CD14-positive monocyte (primary cell): ENCODE measurements at regions not wholly inside any gene's neighbourhood (a gene's known extent, or its start where the extent isn't known, plus 50 kb on each side); places are given as distances from the start of the nearest gene placed in this dataset.

ENCODE experiments used
- DNase-seq, 3 donors: peaks; one replicate each; pipeline ENCODE4 v3.0.0-alpha.2; 2011 to 2022
- H2AFZ ChIP-seq: 2 replicates; pipeline ENCODE4 v1.6.0; 2012; ENCODE audit warnings: mild to moderate bottlenecking, low read depth, low read length, inconsistent platforms; ENCODE audit not compliant: insufficient read depth, poor library complexity, severe bottlenecking
- H3K27ac ChIP-seq, 2 donors: 1 replicate in 1 of 2; 2 replicates in 1 of 2; pipeline ENCODE4 v1.5.1; 2012 to 2013; ENCODE audit warnings: low read length in 2 of 2, control low read depth in 1 of 2, inconsistent platforms in 1 of 2, low read depth in 1 of 2, mild to moderate bottlenecking in 1 of 2
- H3K27me3 ChIP-seq, 2 donors: one replicate each; pipeline versions ENCODE4 v1.6.0 to v1.6.1; 2011 to 2013; ENCODE audit warnings: low read length in 2 of 2; ENCODE audit not compliant: control insufficient read depth in 2 of 2, insufficient read depth in 2 of 2
- H3K36me3 ChIP-seq, 2 donors: replicated peaks in 1 of 2; 1 replicate in 1 of 2; 2 replicates in 1 of 2; pipeline versions ENCODE4 v1.5.1 to v1.6.1; 2012 to 2013; ENCODE audit warnings: low read length in 2 of 2, control low read depth in 1 of 2, inconsistent platforms in 1 of 2, mild to moderate bottlenecking in 1 of 2; ENCODE audit not compliant: insufficient read depth in 2 of 2, control insufficient read depth in 1 of 2
- H3K4me1 ChIP-seq, 2 donors: 1 replicate in 1 of 2; 2 replicates in 1 of 2; pipeline versions ENCODE4 v1.5.1 to v1.6.1; 2012 to 2013; ENCODE audit warnings: low read length in 2 of 2, control low read depth in 1 of 2, inconsistent platforms in 1 of 2, mild to moderate bottlenecking in 1 of 2, moderate library complexity in 1 of 2; ENCODE audit not compliant: insufficient read depth in 2 of 2, control insufficient read depth in 1 of 2
- H3K4me2 ChIP-seq: replicated peaks from 2 replicates; pipeline ENCODE3; 2012; ENCODE audit warnings: low read length, moderate library complexity, mild to moderate bottlenecking; ENCODE audit not compliant: poor library complexity, severe bottlenecking; ENCODE audit errors: extremely low read depth
- H3K4me3 ChIP-seq, 3 experiments: fragments of 200-600 bp in 1 of 3; sonication (generic) in 1 of 3; replicated peaks in 1 of 3; 1 replicate in 2 of 3; 2 replicates in 1 of 3; pipeline ENCODE4 v1.5.1; 2011 to 2013; ENCODE audit warnings: low read length in 3 of 3, mild to moderate bottlenecking in 3 of 3, control low read depth in 2 of 3, low read depth in 2 of 3, inconsistent platforms in 1 of 3, moderate library complexity in 1 of 3
- H3K79me2 ChIP-seq: 2 replicates; pipeline ENCODE4 v1.6.0; 2012; ENCODE audit warnings: mild to moderate bottlenecking, control low read depth, inconsistent platforms, low read length, moderate library complexity; ENCODE audit not compliant: insufficient read depth
- H3K9ac ChIP-seq: 2 replicates; pipeline ENCODE4 v1.6.0; 2017; ENCODE audit warnings: low read length, mild to moderate bottlenecking; ENCODE audit not compliant: insufficient read depth, poor library complexity, severe bottlenecking
- H3K9me3 ChIP-seq, 2 donors: replicated peaks in 1 of 2; 1 replicate in 1 of 2; 2 replicates in 1 of 2; pipeline versions ENCODE4 v1.5.1 to v1.6.1; 2012 to 2013; ENCODE audit warnings: low read length in 2 of 2, control low read depth in 1 of 2; ENCODE audit not compliant: control insufficient read depth in 1 of 2, insufficient read depth in 1 of 2
- H4K20me1 ChIP-seq: 2 replicates; pipeline ENCODE4 v1.6.0; 2012; ENCODE audit warnings: mild to moderate bottlenecking, low read length, control low read depth, moderate library complexity; ENCODE audit not compliant: insufficient read depth
- H3K27ac Mint-ChIP-seq, 7 donors: one replicate each; pipeline ENCODE4 v1.8.0; 2020; ENCODE audit warnings: mild to moderate bottlenecking in 7 of 7, mixed read lengths in 7 of 7, moderate library complexity in 6 of 7, inconsistent platforms in 2 of 7
- H3K27me3 Mint-ChIP-seq, 3 donors: one replicate each; pipeline ENCODE4 v1.8.0; 2021 to 2022; ENCODE audit warnings: low read depth in 3 of 3, mild to moderate bottlenecking in 3 of 3, mixed read lengths in 3 of 3, moderate library complexity in 3 of 3, inconsistent platforms in 1 of 3
- H3K36me3 Mint-ChIP-seq, 2 donors: one replicate each; pipeline ENCODE4 v1.8.0; 2020; ENCODE audit warnings: mixed read lengths in 2 of 2, inconsistent platforms in 1 of 2, mild to moderate bottlenecking in 1 of 2
- H3K4me1 Mint-ChIP-seq: one replicate; pipeline ENCODE4 v1.8.0; 2020; ENCODE audit warnings: mild to moderate bottlenecking, mixed read lengths
- H3K4me3 Mint-ChIP-seq, 2 donors: one replicate each; pipeline ENCODE4 v1.8.0; 2020; ENCODE audit warnings: mild to moderate bottlenecking in 2 of 2, mixed read lengths in 2 of 2, moderate library complexity in 1 of 2
- H3K9me3 Mint-ChIP-seq, 7 donors: one replicate each; pipeline ENCODE4 v1.8.0; 2020 to 2022; ENCODE audit warnings: mixed read lengths in 7 of 7, mild to moderate bottlenecking in 6 of 7, moderate library complexity in 6 of 7, inconsistent platforms in 2 of 7
- CTCF ChIP-seq: fragments of 200-600 bp; IDR thresholded peaks from one replicate; pipeline ENCODE4 v1.8.0; 2022; ENCODE audit warnings: antibody characterized with exemption, mild to moderate bottlenecking
- WGBS: methylation state at CpG from one replicate; pipeline ENCODE4 v1.1.5; 2013; ENCODE audit warnings: missing lambda C conversion rate; ENCODE audit not compliant: insufficient coverage; 5-methylcytosine and 5-hydroxymethylcytosine counted together
- intact Hi-C, 2 donors: fragments of 100-400 bp; cut with micrococcal nuclease; formaldehyde crosslinking; loops; one replicate each; pipeline versions ENCODE4 v1.15.0 to v1.15.1; 2023

GRCh38 chr6:67300430-67301040 is 1334.5 kb upstream of the ADGRB3 start:
- Histone ChIP-seq H3K27ac (no peak overlapping the region), H2AFZ (no peak overlapping the region), H3K9me3 (peaks cover 13 to 19% of the 10 kb centered on the region in 2 donors), H4K20me1 (no peaks in the 10 kb centered on the region), H3K79me2 (no peaks in the 10 kb centered on the region), H3K4me3 (no peak overlapping the region), H3K27me3 (no peaks in the 10 kb centered on the region), H3K9ac (no peak overlapping the region), H3K4me1 (no peaks in the 10 kb centered on the region), H3K4me2 (no peak overlapping the region), H3K36me3 (no peaks in the 10 kb centered on the region)
- DNase-seq = no peak
- Mint-ChIP-seq H3K27me3 (no peaks in the 10 kb centered on the region), H3K4me1 (no peaks in the 10 kb centered on the region), H3K36me3 (no peaks in the 10 kb centered on the region), H3K4me3 (no peak overlapping the region), H3K27ac (no peak overlapping the region), H3K9me3 (peaks cover 0 to 15% (median 4%) of the 10 kb centered on the region in 7 donors)
- WGBS = 89% methylated on average over 8 of the region's 12 CpGs
- no peak for TF ChIP-seq CTCF
- intact Hi-C loops = no loop called here

DNA sequence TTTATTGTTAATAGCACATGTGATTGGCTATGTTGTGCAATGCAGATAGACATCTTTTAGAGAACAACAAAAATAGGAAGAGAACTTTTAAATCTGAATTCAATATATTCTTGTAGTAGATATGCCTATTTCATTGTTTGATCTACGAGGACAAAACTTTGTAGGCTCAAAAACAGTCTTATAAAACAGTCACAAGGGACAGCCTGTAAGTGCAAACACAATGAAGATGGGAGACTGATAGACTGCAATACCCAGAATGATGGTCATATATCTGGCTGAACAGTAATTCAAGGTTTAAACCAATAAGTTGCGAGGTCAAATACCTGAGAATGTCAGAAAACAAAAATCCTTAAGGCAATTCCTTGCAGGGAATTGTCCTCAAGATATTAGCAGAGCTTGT is 1342.9 kb upstream of the ADGRB3 start:
- Mint-ChIP-seq H3K27me3 (no peaks in the 10 kb centered on the region), H3K9me3 (peaks cover 0 to 12% (median 6%) of the 10 kb centered on the region in 7 donors), H3K4me1 (no peaks in the 10 kb centered on the region), H3K4me3 (no peak overlapping the region), H3K27ac (no peak overlapping the region), H3K36me3 (no peaks in the 10 kb centered on the region)
- Histone ChIP-seq H3K27ac (no peak overlapping the region), H3K27me3 (no peaks in the 10 kb centered on the region), H3K4me2 (no peak overlapping the region), H2AFZ (no peak overlapping the region), H3K36me3 (no peaks in the 10 kb centered on the region), H3K4me3 (no peak overlapping the region), H3K9ac (no peak overlapping the region), H3K9me3 (no peaks in the 10 kb centered on the region), H3K79me2 (no peaks in the 10 kb centered on the region), H4K20me1 (no peaks in the 10 kb centered on the region), H3K4me1 (no peaks in the 10 kb centered on the region)
- no CpG with 5 or more reads among the region's 2 CpGs for WGBS
- DNase-seq = no peak
- intact Hi-C loops = no loop called here
- no peak for TF ChIP-seq CTCF
